ENCODE measurements at regions not wholly inside any gene's neighbourhood (a gene's known extent, or its start where the extent isn't known, plus 50 kb on each side); places are given as distances from the start of the nearest gene placed in this dataset.

- TF ChIP-seq CTCF (IDR thresholded peaks at IDR 0.05; ENCODE audit: borderline replicate concordance, insufficient read depth, low read depth, low read length) = no peak
- no peak overlapping the region for H3K4me3 ChIP-seq (ENCODE audit: low read depth, low read length)
These were observed 58.6 kb downstream of the TMEM17 start for GRCh38 chr2:62447411-62447810.

- no peak for TF ChIP-seq CTCF (IDR thresholded peaks at IDR 0.05; ENCODE audit: borderline replicate concordance, insufficient read depth, low read depth, low read length)
- H3K4me3 ChIP-seq (ENCODE audit: low read depth, low read length) = no peak overlapping the region
These were observed 59.5 kb downstream of the TMEM17 start for GRCh38 chr2:62446491-62446890.

GRCh38 chr2:62443886-62444285 lies 62.1 kb downstream of the TMEM17 start:
- TF ChIP-seq CTCF (IDR thresholded peaks at IDR 0.05; ENCODE audit: borderline replicate concordance, insufficient read depth, low read depth, low read length) = no peak
- no peak overlapping the region for H3K4me3 ChIP-seq (ENCODE audit: low read depth, low read length)

GRCh38 chr2:62443471-62443870 lies 62.5 kb downstream of the TMEM17 start:
- no peak for TF ChIP-seq CTCF (IDR thresholded peaks at IDR 0.05; ENCODE audit: borderline replicate concordance, insufficient read depth, low read depth, low read length)
- no peak overlapping the region for H3K4me3 ChIP-seq (ENCODE audit: low read depth, low read length)

GRCh38 chr2:62441824-62442223 lies 64.2 kb downstream of the TMEM17 start:
- TF ChIP-seq CTCF (IDR thresholded peaks at IDR 0.05; ENCODE audit: borderline replicate concordance, insufficient read depth, low read depth, low read length) = no peak
- no peak overlapping the region for H3K4me3 ChIP-seq (ENCODE audit: low read depth, low read length)

- H3K4me3 ChIP-seq (ENCODE audit: low read depth, low read length) = no peak overlapping the region
- no peak for TF ChIP-seq CTCF (IDR thresholded peaks at IDR 0.05; ENCODE audit: borderline replicate concordance, insufficient read depth, low read depth, low read length)
These were observed 64.6 kb downstream of the TMEM17 start for GRCh38 chr2:62441421-62441820.

GRCh38 chr2:62440281-62440946 lies 65.6 kb downstream of the TMEM17 start:
- no peak for TF ChIP-seq CTCF (IDR thresholded peaks at IDR 0.05; ENCODE audit: borderline replicate concordance, insufficient read depth, low read depth, low read length)
- no peak overlapping the region for H3K4me3 ChIP-seq (ENCODE audit: low read depth, low read length)
